PC-3 (cell line): ENCODE measurements at regions not wholly inside any gene's neighbourhood (a gene's known extent, or its start where the extent isn't known, plus 50 kb on each side); places are given as distances from the start of the nearest gene placed in this dataset.
"Not testable (repeated sequence)": the region's sequence is repeated elsewhere in the genome, so short reads cannot be mapped to it uniquely, and the experiment has no call there.

Experiments
- ATAC-seq: fragments of 200-7000 bp; cut with Tn5 transposase; 2 replicates; pipeline ENCODE4 v1.9.1; 2020; ENCODE audit warnings: mild to moderate bottlenecking, moderate library complexity
- BruUV-seq: library from RNA; stranded (reverse); fragments of 400-500 nt; replicated peaks from 2 replicates; lab custom pipeline; 2021; lab: Mats Ljungman, UMichigan
- CTCF ChIA-PET: fragments of 300-600 bp; sonication (Branson Sonifier 250); formaldehyde crosslinking; loops from one replicate; lab custom pipeline; 2022; ENCODE audit warnings: antibody characterized with exemption; lab: Charles Lee
- POLR2A ChIA-PET: fragments of 300-600 bp; sonication (Branson Sonifier 250); formaldehyde crosslinking; loops from one replicate; lab custom pipeline; 2022; ENCODE audit warnings: antibody characterized with exemption; ENCODE audit not compliant: unreplicated experiment; lab: Charles Lee
- DNase-seq: peaks from one replicate; pipeline ENCODE4 v3.0.0-alpha.2; 2015
- H2AFZ ChIP-seq: fragments of 300-600 bp; sonication (generic); 2 replicates; pipeline ENCODE4 v1.6.0; 2016; ENCODE audit warnings: antibody characterized with exemption, low read length
- H3F3A ChIP-seq: fragments of 300-600 bp; sonication (generic); one replicate; pipeline ENCODE4 v1.6.0; 2017; ENCODE audit warnings: antibody characterized with exemption, low read length, control low read depth, mild to moderate bottlenecking; ENCODE audit not compliant: unreplicated experiment
- H3K27ac ChIP-seq: fragments of 300-600 bp; sonication (generic); 2 replicates; pipeline ENCODE4 v1.5.1; 2016; ENCODE audit warnings: mild to moderate bottlenecking, low read length
- H3K27me3 ChIP-seq: fragments of 300-600 bp; sonication (generic); 2 replicates; pipeline ENCODE4 v1.6.1; 2016; ENCODE audit warnings: low read length, mixed read lengths
- H3K36me3 ChIP-seq: fragments of 300-600 bp; sonication (generic); 2 replicates; pipeline ENCODE4 v1.6.1; 2016; ENCODE audit warnings: low read depth, mixed run types, low read length, mixed read lengths
- H3K4me1 ChIP-seq: fragments of 300-600 bp; sonication (generic); 2 replicates; pipeline ENCODE4 v1.5.1; 2016; ENCODE audit warnings: low read length; ENCODE audit not compliant: insufficient read depth
- H3K4me2 ChIP-seq: fragments of 300-600 bp; sonication (generic); 2 replicates; pipeline ENCODE4 v1.6.0; 2016; ENCODE audit warnings: low read length
- H3K4me3 ChIP-seq: fragments of 300-600 bp; sonication (generic); 2 replicates; pipeline ENCODE4 v1.5.1; 2016; ENCODE audit warnings: mild to moderate bottlenecking, low read length, mixed read lengths
- H3K79me2 ChIP-seq: fragments of 300-600 bp; sonication (generic); 2 replicates; pipeline ENCODE4 v1.6.1; 2017; ENCODE audit warnings: low read length, mixed read lengths
- H3K9ac ChIP-seq: fragments of 300-600 bp; sonication (generic); 2 replicates; pipeline ENCODE4 v1.6.0; 2016; ENCODE audit warnings: mild to moderate bottlenecking, low read length
- H3K9me2 ChIP-seq: fragments of 300-600 bp; sonication (generic); replicated peaks from 2 replicates; pipeline ENCODE4 v1.6.1; 2016; ENCODE audit warnings: mixed run types, low read length, mixed read lengths
- H3K9me3 ChIP-seq: fragments of 300-600 bp; sonication (generic); 2 replicates; pipeline ENCODE4 v1.6.1; 2016; ENCODE audit warnings: low read length, mixed read lengths
- H4K20me1 ChIP-seq: fragments of 300-600 bp; sonication (generic); 2 replicates; pipeline ENCODE4 v1.6.1; 2016; ENCODE audit warnings: low read length, mixed read lengths
- CTCF ChIP-seq: fragments of 300-600 bp; sonication (generic); conservative IDR thresholded peaks from 2 replicates; pipeline ENCODE4 v1.5.1; 2017; ENCODE audit warnings: antibody characterized with exemption, low read depth, mild to moderate bottlenecking, low read length
- EZH2 ChIP-seq: fragments of 300-600 bp; sonication (generic); IDR thresholded peaks from one replicate; pipeline ENCODE4 v1.6.1; 2017; ENCODE audit warnings: antibody characterized with exemption, mild to moderate bottlenecking, low read length; ENCODE audit not compliant: unreplicated experiment
- EZH2phosphoT487 ChIP-seq: fragments of 300-600 bp; sonication (generic); IDR thresholded peaks from 2 replicates; pipeline ENCODE4 v1.6.1; 2018; ENCODE audit warnings: mild to moderate bottlenecking, antibody characterized with exemption, low read length, borderline replicate concordance
- intact Hi-C: fragments of 100-400 bp; cut with micrococcal nuclease; formaldehyde crosslinking; loops from 2 replicates; pipeline ENCODE4 v1.9.0; 2023

- Histone ChIP-seq H3K36me3 (no peaks in the 10 kb centered on the region), H3K4me2 (no peak overlapping the region), H3K4me3 (no peak overlapping the region), H3F3A (no peaks in the 10 kb centered on the region), H3K79me2 (no peaks in the 10 kb centered on the region), H3K27me3 (no peaks in the 10 kb centered on the region), H3K27ac (no peak overlapping the region), H4K20me1 (no peaks in the 10 kb centered on the region), H3K9me3 (peaks cover 8% of the 10 kb centered on the region; the same call in 1 of the 2 replicates), H3K9me2 (no peaks in the 10 kb centered on the region), H2AFZ (no peak overlapping the region), H3K4me1 (no peaks in the 10 kb centered on the region), H3K9ac (no peak overlapping the region)
- TF ChIP-seq CTCF (no peak), EZH2 (no peak), EZH2phosphoT487 (no peak)
- ATAC-seq (no peak), DNase-seq (no peak)
- ChIA-PET POLR2A (no interaction called here), CTCF (no interaction called here)
- intact Hi-C loops, result no loop called here
- no TSS peak for BruUV-seq
Observed at GRCh38 chr7:10773430-10773829, 200.2 kb upstream of the PHF14 start.

DNA sequence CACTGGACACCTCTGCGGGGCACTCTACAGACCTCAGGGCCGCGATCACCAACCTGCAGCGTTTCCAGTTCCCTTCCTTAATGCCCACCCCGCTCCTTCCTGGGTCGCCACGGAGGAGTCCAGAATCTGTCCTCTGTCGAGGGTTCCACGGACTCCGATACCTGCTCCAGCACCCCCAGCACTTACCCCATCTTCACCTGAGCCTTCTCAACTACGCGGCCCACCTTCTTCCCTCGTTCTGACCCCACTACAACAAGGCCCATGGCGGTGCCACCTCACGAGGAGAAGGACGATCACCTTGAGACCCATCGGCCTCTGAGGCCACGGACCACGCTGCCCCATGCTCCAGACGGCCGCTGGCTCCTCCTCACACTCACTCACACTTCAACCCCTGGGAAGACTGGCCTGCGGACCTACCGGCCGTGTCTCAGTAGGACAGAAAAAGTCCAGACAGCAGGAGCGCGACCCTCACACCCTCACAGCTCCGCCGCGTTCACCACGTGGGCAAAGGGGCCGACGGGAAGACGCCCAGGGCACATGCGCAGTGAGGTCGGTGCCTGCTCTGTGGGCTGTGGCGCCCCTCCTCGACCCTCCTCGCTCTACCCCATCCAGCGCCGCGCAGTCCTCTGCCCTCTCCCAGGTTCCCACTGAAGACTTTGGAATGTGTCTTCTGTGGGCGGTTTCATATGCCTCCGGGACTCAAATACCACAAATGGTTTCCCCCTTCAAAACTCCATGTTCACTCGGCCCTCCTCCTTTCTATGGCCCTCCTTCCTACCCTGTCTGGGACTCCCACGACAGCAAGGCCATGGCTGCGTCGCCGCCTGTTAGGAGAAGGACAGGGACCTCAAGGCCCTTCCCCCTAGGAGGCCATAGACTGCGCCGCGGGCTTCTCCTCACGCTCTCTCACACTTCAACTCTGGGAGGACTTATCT, 193.9 kb upstream of the PHF14 start:
- intact Hi-C loops, result no loop called here
- Histone ChIP-seq H3F3A (no peaks in the 10 kb centered on the region), H3K79me2 (no peaks in the 10 kb centered on the region), H3K4me2 (no peak overlapping the region), H3K9ac (no peak overlapping the region), H3K27ac (no peak overlapping the region), H4K20me1 (no peaks in the 10 kb centered on the region), H3K4me1 (no peaks in the 10 kb centered on the region), H3K27me3 (no peaks in the 10 kb centered on the region), H3K9me3 (no peaks in the 10 kb centered on the region), H3K4me3 (no peak overlapping the region), H3K36me3 (no peaks in the 10 kb centered on the region), H3K9me2 (no peaks in the 10 kb centered on the region), H2AFZ (no peak overlapping the region)
- ATAC-seq (no peak), DNase-seq (no peak)
- no peak for TF ChIP-seq EZH2
- no peak for TF ChIP-seq CTCF
- TF ChIP-seq EZH2phosphoT487, result no peak
- ChIA-PET POLR2A (no interaction called here), CTCF (no interaction called here)
- BruUV-seq, result no TSS peak

- no TSS peak for BruUV-seq
- H3K9me2 ChIP-seq, result no peaks in the 10 kb centered on the region
- TF ChIP-seq CTCF (no peak), EZH2phosphoT487 (no peak), EZH2 (no peak)
- H4K20me1 ChIP-seq, result no peaks in the 10 kb centered on the region
- intact Hi-C loops, result no loop called here
- H3K9ac ChIP-seq, result no peak overlapping the region
- DNase-seq (no peak), ATAC-seq (no peak)
- no peak overlapping the region for H3K27ac ChIP-seq
- CTCF ChIA-PET, result no interaction called here
- H2AFZ ChIP-seq, result no peak overlapping the region
- no peaks in the 10 kb centered on the region for H3K4me1 ChIP-seq
- H3K4me2 ChIP-seq, result no peak overlapping the region
- no peaks in the 10 kb centered on the region for H3K36me3 ChIP-seq
- no peaks in the 10 kb centered on the region for H3K79me2 ChIP-seq
- no peaks in the 10 kb centered on the region for H3K9me3 ChIP-seq
- H3F3A ChIP-seq, result no peaks in the 10 kb centered on the region
- no peaks in the 10 kb centered on the region for H3K27me3 ChIP-seq
- POLR2A ChIA-PET, result no interaction called here
- no peak overlapping the region for H3K4me3 ChIP-seq
Observed at GRCh38 chr7:10780400-10780747, 193.3 kb upstream of the PHF14 start.

DNA sequence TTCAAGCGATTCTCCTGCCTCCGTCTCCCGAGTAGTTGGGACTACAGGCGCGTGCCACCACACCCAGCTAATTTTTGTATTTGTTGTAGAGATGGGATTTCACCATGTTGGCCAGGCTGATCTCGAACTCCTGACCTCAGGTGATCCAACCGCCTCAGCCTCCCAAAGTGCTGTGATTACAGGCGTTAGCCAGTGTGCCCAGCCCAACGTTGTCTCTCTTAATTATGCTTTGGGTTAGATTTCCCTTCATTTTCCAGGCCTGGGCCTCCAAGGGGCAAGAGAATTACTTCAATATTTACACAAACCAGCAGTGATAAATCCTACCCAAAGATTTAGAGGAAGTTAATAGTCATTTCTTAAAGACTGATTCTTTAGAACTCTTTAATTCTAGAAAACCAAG, 186.7 kb upstream of the PHF14 start:
- H3K27me3 ChIP-seq, ATAC-seq, POLR2A ChIA-PET, H3K4me1 ChIP-seq, H3F3A ChIP-seq, H3K27ac ChIP-seq, DNase-seq, H3K9me2 ChIP-seq, H3K9ac ChIP-seq, BruUV-seq, intact Hi-C loops, H3K4me2 ChIP-seq, H3K9me3 ChIP-seq, H3K79me2 ChIP-seq, H4K20me1 ChIP-seq, H2AFZ ChIP-seq, H3K36me3 ChIP-seq, H3K4me3 ChIP-seq, CTCF ChIA-PET: not testable (repeated sequence)
